K562 (cell line): ENCODE measurements at regions not wholly inside any gene's neighbourhood (a gene's known extent, or its start where the extent isn't known, plus 50 kb on each side); places are given as distances from the start of the nearest gene placed in this dataset.

Experiments
- ATAC-seq: fragments of 200-7000 bp; cut with Tn5 transposase; 3 replicates; pipeline ENCODE4 v1.9.1; 2020; ENCODE audit warnings: moderate library complexity
- BruUV-seq: library from RNA; stranded (reverse); fragments of 400-500 nt; replicated peaks from 2 replicates; lab custom pipeline; 2021; lab: Mats Ljungman, UMichigan
- CTCF ChIA-PET: fragments of 300-600 bp; formaldehyde crosslinking; extraction: SDS; loops from one replicate; lab custom pipeline; 2021; ENCODE audit warnings: low intra/inter-chr PET ratio; lab: Yijun Ruan, JAX
- POLR2A ChIA-PET: fragments of 300-600, 350-650 bp; sonication (Branson Sonifier 250); formaldehyde crosslinking; extraction: SDS; loops from one replicate; lab custom pipeline; 2021; ENCODE audit warnings: antibody characterized with exemption, inconsistent platforms; lab: Yijun Ruan, JAX
- DNase-seq, 4 experiments: peaks; one replicate each; pipeline versions ENCODE4 v3.0.0 to v3.0.0-alpha.2; 2011 to 2018; ENCODE audit warnings: low spot score in 3 of 4, mixed read lengths in 3 of 4; ENCODE audit errors: extremely low read depth in 1 of 4
- FAIRE-seq: peaks from 2 replicates; lab custom pipeline; 2011; peaks lifted over from hg19 to GRCh38; lab: Jason Lieb, UNC
- H2AFZ ChIP-seq: 2 replicates; pipeline ENCODE4 v1.6.0; 2011; ENCODE audit warnings: low read depth, low read length, control low read depth, inconsistent platforms
- H3K27ac ChIP-seq: fragments of 200-600 bp; 3 replicates; pipeline ENCODE4 v1.8.0; 2011; ENCODE audit warnings: low read depth, mild to moderate bottlenecking, control low read depth, inconsistent platforms, low read length, moderate library complexity, mixed read lengths; ENCODE audit errors: extremely low read depth
- H3K27me3 ChIP-seq, 2 experiments: fragments of 300-600 bp in 1 of 2; 2 replicates in 1 of 2; 3 replicates in 1 of 2; pipeline versions ENCODE4 v1.6.0 to v1.8.0; 2011; ENCODE audit warnings: inconsistent platforms in 2 of 2, low read length in 2 of 2, mild to moderate bottlenecking in 1 of 2, mixed read lengths in 1 of 2, moderate library complexity in 1 of 2; ENCODE audit not compliant: control insufficient read depth in 2 of 2, insufficient read depth in 2 of 2
- H3K36me3 ChIP-seq: fragments of 300-600 bp; 3 replicates; pipeline ENCODE4 v1.8.0; 2011; ENCODE audit warnings: mild to moderate bottlenecking, low read length, inconsistent platforms; ENCODE audit not compliant: control insufficient read depth, insufficient read depth
- H3K4me1 ChIP-seq, 2 experiments: fragments of 200-600 bp in 1 of 2; replicated peaks in 1 of 2; 2 replicates in 1 of 2; 3 replicates in 1 of 2; pipeline versions ENCODE4 v1.5.1 to v1.8.0; 2011; ENCODE audit warnings: inconsistent platforms in 2 of 2, low read length in 2 of 2, mild to moderate bottlenecking in 1 of 2, mixed read lengths in 1 of 2, moderate library complexity in 1 of 2; ENCODE audit not compliant: control insufficient read depth in 2 of 2, insufficient read depth in 2 of 2
- H3K4me2 ChIP-seq: 2 replicates; pipeline ENCODE4 v1.6.1; 2011; ENCODE audit warnings: low read length, control low read depth, inconsistent platforms, mixed read lengths; ENCODE audit not compliant: insufficient read depth
- H3K4me3 ChIP-seq: fragments of 200-600 bp; sonication (generic), shearing (Covaris generic); 2 replicates; pipeline ENCODE4 v1.5.1; 2016; ENCODE audit warnings: control low read depth, inconsistent platforms
- H3K79me2 ChIP-seq: fragments of 200-600 bp; 3 replicates; pipeline ENCODE4 v1.8.0; 2011; ENCODE audit warnings: low read length, inconsistent platforms; ENCODE audit not compliant: control insufficient read depth, insufficient read depth
- H3K9ac ChIP-seq, 2 experiments: 2 replicates each; pipeline versions ENCODE4 v1.6.0 to v1.6.1; 2011; ENCODE audit warnings: low read depth in 2 of 2, low read length in 2 of 2, control low read depth in 1 of 2, inconsistent platforms in 1 of 2, mild to moderate bottlenecking in 1 of 2, mixed read lengths in 1 of 2; ENCODE audit not compliant: insufficient read depth in 1 of 2
- H3K9me1 ChIP-seq: one replicate; pipeline ENCODE4 v1.6.0; 2011; ENCODE audit warnings: inconsistent platforms, mild to moderate bottlenecking, low read length, moderate library complexity; ENCODE audit not compliant: control insufficient read depth, insufficient read depth
- H3K9me3 ChIP-seq: replicated peaks from 2 replicates; pipeline ENCODE4 v1.5.1; 2011; ENCODE audit warnings: low read depth, low read length, inconsistent platforms; ENCODE audit not compliant: control insufficient read depth, insufficient read depth
- H4K20me1 ChIP-seq: replicated peaks from 2 replicates; pipeline ENCODE4 v1.6.1; 2011; ENCODE audit warnings: low read length, inconsistent platforms, mixed read lengths; ENCODE audit not compliant: control insufficient read depth, insufficient read depth
- CCAR2 ChIP-seq: fragments of 200-400 bp; formaldehyde crosslinking; IDR thresholded peaks from 2 replicates; pipeline ENCODE4 v1.6.1; 2017; ENCODE audit warnings: mild to moderate bottlenecking, low read depth, low read length
- CREM ChIP-seq: IDR thresholded peaks from 2 replicates; pipeline ENCODE4 v1.6.1; 2014; ENCODE audit warnings: antibody characterized with exemption, low read depth
- FOS ChIP-seq: IDR thresholded peaks from 3 replicates; pipeline ENCODE4 v1.6.1; 2011; ENCODE audit not compliant: insufficient read length; ENCODE audit errors: extremely low read depth
- KAT7 ChIP-seq: sonication (generic); formaldehyde crosslinking; IDR thresholded peaks from 2 replicates; pipeline ENCODE4 v1.8.0; 2022; ENCODE audit warnings: missing genetic modification reagents, mild to moderate bottlenecking, borderline replicate concordance
- MCM2 ChIP-seq: fragments of 450-650 bp; IDR thresholded peaks from 2 replicates; pipeline ENCODE4 v1.6.1; 2017; ENCODE audit warnings: low read depth, mild to moderate bottlenecking
- MXI1 ChIP-seq: IDR thresholded peaks from 2 replicates; pipeline ENCODE4 v1.6.1; 2011; ENCODE audit warnings: low read depth, mild to moderate bottlenecking, improper control_type of control experiment, low read length
- NCOA4 ChIP-seq: fragments of 450-650 bp; IDR thresholded peaks from 2 replicates; pipeline ENCODE4 v1.6.1; 2018; ENCODE audit warnings: mild to moderate bottlenecking; ENCODE audit not compliant: partially characterized antibody
- NR2F6 ChIP-seq: fragments of 450-650 bp; formaldehyde crosslinking; IDR thresholded peaks from 2 replicates; pipeline ENCODE4 v1.4.0; 2020; ENCODE audit warnings: mild to moderate bottlenecking
- PHB2 ChIP-seq: fragments of 450-650 bp; IDR thresholded peaks from 2 replicates; pipeline ENCODE4 v1.6.1; 2017; ENCODE audit warnings: low read depth
- PHF8 ChIP-seq: fragments of 200-600 bp; sonication (generic); IDR thresholded peaks from 2 replicates; pipeline ENCODE4 v1.6.1; 2012; ENCODE audit warnings: mixed run types, mild to moderate bottlenecking, inconsistent platforms, low read length, moderate library complexity, borderline replicate concordance
- PHTF2 ChIP-seq: fragments of 250-450 bp; sonication (Bioruptor Pico); IDR thresholded peaks from 2 replicates; pipeline ENCODE4 v1.5.0; 2021; ENCODE audit warnings: mild to moderate bottlenecking
- PYGO2 ChIP-seq: fragments of 450-650 bp; IDR thresholded peaks from 2 replicates; pipeline ENCODE4 v1.6.1; 2016; ENCODE audit warnings: mild to moderate bottlenecking, missing genetic modification characterization, moderate library complexity, missing compliant biosample characterization
- RCOR1 ChIP-seq, 2 experiments: IDR thresholded peaks; 2 replicates each; pipeline ENCODE4 v1.6.1; 2012; ENCODE audit warnings: low read depth in 2 of 2, low read length in 2 of 2, borderline replicate concordance in 1 of 2, improper control_type of control experiment in 1 of 2
- RFX1 ChIP-seq: fragments of 450-650 bp; IDR thresholded peaks from 2 replicates; pipeline ENCODE4 v1.6.1; 2016; ENCODE audit warnings: mild to moderate bottlenecking, moderate library complexity
- SAFB ChIP-seq: fragments of 200-400 bp; formaldehyde crosslinking; IDR thresholded peaks from 2 replicates; pipeline ENCODE4 v1.6.1; 2017; ENCODE audit warnings: low read depth, low read length, borderline replicate concordance
- ZNF57 ChIP-seq: fragments of 450-650 bp; formaldehyde crosslinking; IDR thresholded peaks from 2 replicates; pipeline ENCODE4 v1.4.0; 2020; ENCODE audit warnings: mild to moderate bottlenecking, moderate library complexity
- WGBS: fragments of 100-300 bp; shearing (Covaris generic); methylation state at CpG from one replicate; pipeline ENCODE4 v1.1.6; 2016; ENCODE audit warnings: low coverage, mixed read lengths; ENCODE audit not compliant: insufficient coverage; ENCODE audit errors: missing lambda C conversion rate; 5-methylcytosine and 5-hydroxymethylcytosine counted together
- in situ Hi-C: fragments of 300-500 bp; cut with MboI; formaldehyde crosslinking; loops from 4 replicates; pipeline ENCODE4 v1.15.0; 2018; ENCODE audit warnings: inconsistent platforms, mixed read lengths
- intact Hi-C: fragments of 100-400 bp; cut with micrococcal nuclease; formaldehyde crosslinking; loops from 2 replicates; pipeline ENCODE4 v1.14.2; 2022
- TF ChIP-seq, protein P1 (sequence below), 2 experiments: fragments of 450-650 bp; IDR thresholded peaks; 2 replicates each; pipeline ENCODE4 v1.6.1; 2016

DNA sequence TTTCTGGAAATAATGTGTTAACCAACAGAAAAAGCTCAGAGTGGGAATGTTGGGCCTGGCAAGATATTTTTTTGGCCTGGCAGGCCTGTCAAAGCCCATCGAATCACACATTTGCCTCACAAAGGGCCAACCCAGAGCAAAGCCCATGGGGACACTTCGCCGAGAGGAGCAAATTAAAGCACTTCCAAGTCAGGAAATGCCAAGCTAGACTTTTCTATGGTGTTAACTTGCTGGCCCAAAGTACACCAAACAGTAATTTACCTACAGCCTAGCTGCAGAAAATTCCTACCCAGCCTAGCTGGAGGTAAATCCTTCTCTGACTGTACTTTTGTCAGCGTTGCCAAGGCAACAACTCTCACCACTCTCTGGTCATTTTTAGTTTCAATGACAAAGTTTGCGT lies 288.6 kb upstream of the LDB2 start:
- no peak for DNase-seq
- in situ Hi-C loops: no loop called here
- TF ChIP-seq MCM2: no peak
- TF ChIP-seq SAFB: no peak
- peak; percentile 32; the same call in 1 of the 2 replicates for TF ChIP-seq RFX1
- TF ChIP-seq RCOR1 (IDR thresholded peaks at IDR 0.05; ENCODE audit: borderline replicate concordance in 1 of 2, low read depth in 2 of 2, low read length in 2 of 2): no peak
- no peak for TF ChIP-seq PHF8
- no peak for TF ChIP-seq PYGO2
- TF ChIP-seq ZNF57: no peak
- no peak for TF ChIP-seq CREM
- TF ChIP-seq, all 486 proteins: peak for 1
- no peaks in the 10 kb centered on the region for H3K36me3 ChIP-seq
- intact Hi-C loops: no loop called here
- ChIA-PET CTCF (interaction anchor here (0.5 kb wide), 1 partner anchor 113 kb away, joined by 3 read pairs; no protein-coding TSS in a partner anchor), POLR2A (no interaction called here)
- no peaks in the 10 kb centered on the region for H3K9me1 ChIP-seq
- no peak overlapping the region for H3K4me2 ChIP-seq
- FAIRE-seq: no peak
- H2AFZ ChIP-seq: no peak overlapping the region
- BruUV-seq: no TSS peak
- H3K4me1 ChIP-seq: no peaks in the 10 kb centered on the region
- no peak overlapping the region for H3K4me3 ChIP-seq
- no peak overlapping the region for H3K9ac ChIP-seq
- H3K79me2 ChIP-seq: no peaks in the 10 kb centered on the region
- no peak overlapping the region for H3K27ac ChIP-seq
- ATAC-seq: no peak
- no peaks in the 10 kb centered on the region for H3K9me3 ChIP-seq
- H3K27me3 ChIP-seq: no peaks in the 10 kb centered on the region
- H4K20me1 ChIP-seq: no peaks in the 10 kb centered on the region
- WGBS: 4% methylated on average over 5 of the region's 5 CpGs

DNA sequence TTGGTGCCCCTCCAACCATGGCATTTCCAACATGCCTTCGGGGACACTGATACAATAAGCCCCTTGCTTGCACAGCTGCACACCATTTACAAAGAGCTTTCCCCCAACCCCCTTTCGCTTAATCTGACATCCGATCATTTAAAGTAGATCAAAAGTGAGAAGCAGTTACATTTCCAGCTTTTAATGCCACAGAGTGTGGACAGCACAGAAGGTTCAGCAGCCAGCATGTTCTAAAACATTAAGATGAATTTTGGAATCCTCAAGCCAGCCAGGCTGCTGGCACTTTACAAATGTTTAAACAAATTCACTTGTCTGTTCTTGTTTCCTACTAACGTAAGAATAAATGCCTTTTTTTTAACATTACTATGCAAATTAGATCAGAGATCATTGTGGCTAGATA lies 284.4 kb upstream of the LDB2 start:
- ChIA-PET POLR2A (interaction anchor here (0.9 kb wide), 1 partner anchor 164 kb away, joined by 3 read pairs; no protein-coding TSS in a partner anchor), CTCF (no interaction called here)
- Histone ChIP-seq H3K9me1 (no peaks in the 10 kb centered on the region), H3K27me3 (no peaks in the 10 kb centered on the region), H3K27ac (no peak overlapping the region), H3K79me2 (no peaks in the 10 kb centered on the region), H3K9ac (no peak overlapping the region), H3K4me1 (no peaks in the 10 kb centered on the region), H3K4me2 (no peak overlapping the region), H4K20me1 (no peaks in the 10 kb centered on the region), H3K9me3 (no peaks in the 10 kb centered on the region), H2AFZ (no peak overlapping the region), H3K4me3 (no peak overlapping the region), H3K36me3 (no peaks in the 10 kb centered on the region)
- DNase-seq (no peak), FAIRE-seq (no peak), ATAC-seq (no peak)
- in situ Hi-C loops: no loop called here
- intact Hi-C loops: no loop called here
- WGBS: 0% methylated on average over 4 of the region's 4 CpGs
- no TSS peak for BruUV-seq
- TF ChIP-seq PHTF2 (CRISPR knock-in tag) (no peak), CCAR2 (no peak), NR2F6 (CRISPR knock-in tag) (no peak), PHB2 (no peak), FOS (no peak), MXI1 (no peak), KAT7 (CRISPR knock-in tag) (no peak), NCOA4 (no peak)
- TF ChIP-seq, protein P1, sequence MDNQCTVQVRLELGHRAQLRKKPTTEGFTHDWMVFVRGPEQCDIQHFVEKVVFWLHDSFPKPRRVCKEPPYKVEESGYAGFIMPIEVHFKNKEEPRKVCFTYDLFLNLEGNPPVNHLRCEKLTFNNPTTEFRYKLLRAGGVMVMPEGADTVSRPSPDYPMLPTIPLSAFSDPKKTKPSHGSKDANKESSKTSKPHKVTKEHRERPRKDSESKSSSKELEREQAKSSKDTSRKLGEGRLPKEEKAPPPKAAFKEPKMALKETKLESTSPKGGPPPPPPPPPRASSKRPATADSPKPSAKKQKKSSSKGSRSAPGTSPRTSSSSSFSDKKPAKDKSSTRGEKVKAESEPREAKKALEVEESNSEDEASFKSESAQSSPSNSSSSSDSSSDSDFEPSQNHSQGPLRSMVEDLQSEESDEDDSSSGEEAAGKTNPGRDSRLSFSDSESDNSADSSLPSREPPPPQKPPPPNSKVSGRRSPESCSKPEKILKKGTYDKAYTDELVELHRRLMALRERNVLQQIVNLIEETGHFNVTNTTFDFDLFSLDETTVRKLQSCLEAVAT (IDR thresholded peaks at IDR 0.05): no peak
